H1 (cell line): ENCODE measurements at regions not wholly inside any gene's neighbourhood (a gene's known extent, or its start where the extent isn't known, plus 50 kb on each side); places are given as distances from the start of the nearest gene placed in this dataset.

Experiments used
- CTCF ChIA-PET: fragments of 300-600 bp; sonication (Branson Sonifier 250); formaldehyde crosslinking; loops from one replicate; lab custom pipeline; 2021; ENCODE audit not compliant: partially characterized antibody; lab: Charles Lee
- POLR2A ChIA-PET: fragments of 300-600 bp; sonication (Branson Sonifier 250); formaldehyde crosslinking; loops from one replicate; lab custom pipeline; 2021; ENCODE audit warnings: inconsistent platforms; ENCODE audit not compliant: partially characterized antibody; lab: Charles Lee
- DNase-seq, 2 experiments: peaks; one replicate each; pipeline versions ENCODE4 v3.0.0 to v3.0.0-alpha.2; 2010 to 2022; ENCODE audit warnings: low spot score in 2 of 2, low read depth in 1 of 2, mixed read lengths in 1 of 2
- FAIRE-seq: peaks from 2 replicates; lab custom pipeline; 2011; peaks lifted over from hg19 to GRCh38; lab: Jason Lieb, UNC
- H2AFZ ChIP-seq: 2 replicates; pipeline ENCODE4 v1.8.1; 2012; ENCODE audit warnings: low read length, inconsistent platforms
- H2AK5ac ChIP-seq: 2 replicates; pipeline ENCODE4 v1.6.1; 2013; ENCODE audit warnings: low read depth, low read length
- H2BK120ac ChIP-seq: replicated peaks from 2 replicates; pipeline ENCODE3; 2013; ENCODE audit warnings: low read depth, low read length, inconsistent platforms
- H2BK12ac ChIP-seq: 2 replicates; pipeline ENCODE4 v1.6.1; 2013; ENCODE audit warnings: low read depth, low read length
- H2BK15ac ChIP-seq: 2 replicates; pipeline ENCODE4 v1.6.1; 2013; ENCODE audit warnings: low read length
- H2BK20ac ChIP-seq: 2 replicates; pipeline ENCODE4 v1.6.1; 2013; ENCODE audit warnings: low read length
- H2BK5ac ChIP-seq: 2 replicates; pipeline ENCODE4 v1.6.1; 2013; ENCODE audit warnings: low read depth, low read length
- H3K14ac ChIP-seq: 2 replicates; pipeline ENCODE4 v1.6.1; 2013; ENCODE audit warnings: inconsistent platforms; ENCODE audit not compliant: insufficient read length
- H3K18ac ChIP-seq: 2 replicates; pipeline ENCODE4 v1.6.1; 2013; ENCODE audit warnings: low read length; ENCODE audit errors: extremely low read depth
- H3K23ac ChIP-seq: 2 replicates; pipeline ENCODE4 v1.6.1; 2013; ENCODE audit warnings: inconsistent platforms; ENCODE audit not compliant: insufficient read length
- H3K23me2 ChIP-seq: 2 replicates; pipeline ENCODE4 v1.6.1; 2013; ENCODE audit warnings: low read depth, low read length
- H3K27ac ChIP-seq: 2 replicates; pipeline ENCODE4 v1.6.1; 2011; ENCODE audit warnings: low read depth, low read length, inconsistent platforms
- H3K27me3 ChIP-seq, 4 experiments: replicated peaks in 1 of 4; 1 replicate in 1 of 4; 2 replicates in 3 of 4; pipeline versions ENCODE4 v1.6.1 to v1.8.1; 2011 to 2013; ENCODE audit warnings: low read length in 3 of 4, mild to moderate bottlenecking in 3 of 4, inconsistent platforms in 2 of 4, mixed read lengths in 2 of 4, moderate library complexity in 1 of 4; ENCODE audit not compliant: control insufficient read depth in 3 of 4, insufficient read depth in 3 of 4; ENCODE audit errors: extremely low read depth in 1 of 4
- H3K36me3 ChIP-seq, 4 experiments: 2 replicates each; pipeline versions ENCODE4 v1.6.1 to v1.8.1; 2011 to 2013; ENCODE audit warnings: mild to moderate bottlenecking in 4 of 4, low read length in 3 of 4, moderate library complexity in 2 of 4, control low read depth in 1 of 4, inconsistent platforms in 1 of 4; ENCODE audit not compliant: insufficient read depth in 4 of 4, control insufficient read depth in 2 of 4
- H3K4ac ChIP-seq: replicated peaks from 2 replicates; pipeline ENCODE3; 2013; ENCODE audit warnings: low read length, low read depth, mixed read lengths, inconsistent platforms; ENCODE audit not compliant: insufficient read length
- H3K4me1 ChIP-seq, 4 experiments: replicated peaks in 1 of 4; 1 replicate in 1 of 4; 2 replicates in 3 of 4; pipeline versions ENCODE4 v1.6.1 to v1.8.1; 2011 to 2013; ENCODE audit warnings: low read length in 3 of 4, inconsistent platforms in 2 of 4, mixed read lengths in 1 of 4; ENCODE audit not compliant: insufficient read depth in 4 of 4, control insufficient read depth in 3 of 4
- H3K4me2 ChIP-seq, 2 experiments: 2 replicates each; pipeline versions ENCODE4 v1.6.1 to v1.8.1; 2011 to 2013; ENCODE audit warnings: low read depth in 2 of 2, low read length in 2 of 2, control low read depth in 1 of 2, inconsistent platforms in 1 of 2, mild to moderate bottlenecking in 1 of 2; ENCODE audit not compliant: insufficient read depth in 1 of 2
- H3K4me3 ChIP-seq, 4 experiments: fragments of 200-600, 300-600 bp in 1 of 4; sonication (generic), shearing (Covaris generic), sonication (Bioruptor Twin) in 1 of 4; 2 replicates each; pipeline versions ENCODE4 v1.5.1 to v1.8.1; 2011 to 2016; ENCODE audit warnings: low read length in 4 of 4, low read depth in 3 of 4, control low read depth in 2 of 4, inconsistent platforms in 2 of 4, mild to moderate bottlenecking in 2 of 4, mixed read lengths in 1 of 4, moderate library complexity in 1 of 4; ENCODE audit not compliant: insufficient read depth in 2 of 4; ENCODE audit errors: extremely low read depth in 1 of 4
- H3K56ac ChIP-seq: replicated peaks from 2 replicates; pipeline ENCODE3; 2013; ENCODE audit warnings: low read depth, mild to moderate bottlenecking, mixed read lengths, low read length, inconsistent platforms; ENCODE audit not compliant: insufficient read length
- H3K79me1 ChIP-seq: 2 replicates; pipeline ENCODE4 v1.6.1; 2013; ENCODE audit warnings: low read depth, low read length, control low read depth
- H3K79me2 ChIP-seq, 2 experiments: 2 replicates each; pipeline versions ENCODE4 v1.6.1 to v1.8.1; 2012 to 2013; ENCODE audit warnings: low read length in 2 of 2, mild to moderate bottlenecking in 2 of 2, inconsistent platforms in 1 of 2; ENCODE audit not compliant: insufficient read depth in 2 of 2, control insufficient read depth in 1 of 2
- H3K9ac ChIP-seq, 4 experiments: replicated peaks in 1 of 4; 1 replicate in 1 of 4; 2 replicates in 3 of 4; pipeline versions ENCODE4 v1.6.1 to v1.8.1; 2011 to 2013; ENCODE audit warnings: low read depth in 3 of 4, low read length in 3 of 4, control low read depth in 2 of 4, mild to moderate bottlenecking in 2 of 4, moderate library complexity in 2 of 4, inconsistent platforms in 1 of 4; ENCODE audit errors: extremely low read depth in 1 of 4
- H3K9me3 ChIP-seq, 2 experiments: 2 replicates each; pipeline versions ENCODE4 v1.6.1 to v1.8.1; 2012 to 2013; ENCODE audit warnings: mild to moderate bottlenecking in 2 of 2, moderate library complexity in 2 of 2, control low read depth in 1 of 2, inconsistent platforms in 1 of 2, low read depth in 1 of 2, low read length in 1 of 2, mixed read lengths in 1 of 2; ENCODE audit not compliant: insufficient read depth in 2 of 2
- H4K20me1 ChIP-seq, 2 experiments: replicated peaks in 1 of 2; 2 replicates each; pipeline versions ENCODE3 to v1.8.1; 2011 to 2013; ENCODE audit warnings: inconsistent platforms in 2 of 2, low read length in 2 of 2, mild to moderate bottlenecking in 1 of 2; ENCODE audit not compliant: insufficient read depth in 2 of 2, control insufficient read depth in 1 of 2
- H4K5ac ChIP-seq: 2 replicates; pipeline ENCODE4 v1.6.1; 2013; ENCODE audit warnings: low read length, low read depth, mixed read lengths, inconsistent platforms; ENCODE audit not compliant: insufficient read length
- H4K8ac ChIP-seq: 2 replicates; pipeline ENCODE4 v1.8.0; 2013; ENCODE audit warnings: mild to moderate bottlenecking, moderate library complexity, low read length, inconsistent platforms; ENCODE audit not compliant: insufficient read depth; ENCODE audit errors: extremely low read depth
- H4K91ac ChIP-seq: replicated peaks from 2 replicates; pipeline ENCODE3; 2013; ENCODE audit warnings: low read length, mixed read lengths, inconsistent platforms; ENCODE audit not compliant: insufficient read length
- JUN ChIP-seq: IDR thresholded peaks from 2 replicates; pipeline ENCODE4 v1.6.1; 2011; ENCODE audit warnings: low read depth, mild to moderate bottlenecking, improper control_type of control experiment, low read length
- KDM1A ChIP-seq: fragments of 200-600, 300-600 bp; sonication (generic); IDR thresholded peaks from 2 replicates; pipeline ENCODE4 v1.7.1; 2016; ENCODE audit warnings: mild to moderate bottlenecking, low read length, borderline replicate concordance
- POLR2AphosphoS5 ChIP-seq: IDR thresholded peaks from 2 replicates; pipeline ENCODE4 v1.6.1; 2011; ENCODE audit warnings: low read depth, low read length
- RAD21 ChIP-seq, 2 experiments: IDR thresholded peaks in 1 of 2; conservative IDR thresholded peaks in 1 of 2; 2 replicates each; pipeline ENCODE4 v1.6.1; 2011; ENCODE audit warnings: low read depth in 2 of 2, low read length in 2 of 2, improper control_type of control experiment in 1 of 2, inconsistent platforms in 1 of 2, mild to moderate bottlenecking in 1 of 2, moderate library complexity in 1 of 2
- SIRT6 ChIP-seq: IDR thresholded peaks from one replicate; pipeline ENCODE4 v1.7.1; 2012; ENCODE audit warnings: low read length, inconsistent platforms
- SP1 ChIP-seq: IDR thresholded peaks from 2 replicates; pipeline ENCODE4 v1.6.1; 2011; ENCODE audit warnings: low read depth, low read length
- SUZ12 ChIP-seq: fragments of 200-600 bp; sonication (generic); IDR thresholded peaks from 2 replicates; pipeline ENCODE4 v1.6.1; 2012; ENCODE audit warnings: mild to moderate bottlenecking, inconsistent platforms, low read length, moderate library complexity, mixed read lengths
- WGBS, 2 experiments: shearing (Covaris generic) in 1 of 2; methylation state at CpG; one replicate each; pipeline versions ENCODE4 v1.1.6 to v1.1.7; 2013 to 2015; ENCODE audit warnings: low lambda C conversion rate in 2 of 2, mixed read lengths in 2 of 2, inconsistent platforms in 1 of 2, low coverage in 1 of 2, missing lambda C conversion rate in 1 of 2; ENCODE audit not compliant: insufficient replicate concordance in 2 of 2, insufficient coverage in 1 of 2, insufficient read length in 1 of 2; ENCODE audit errors: extremely low coverage in 1 of 2, missing lambda C conversion rate in 1 of 2; 5-methylcytosine and 5-hydroxymethylcytosine counted together

GRCh38 chr4:137614491-137614890, 82.2 kb upstream of the PCDH18 start:
- H2BK15ac ChIP-seq: no peak overlapping the region
- H3K36me3 ChIP-seq: no peaks in the 10 kb centered on the region
- no peak overlapping the region for H2BK120ac ChIP-seq
- no peak overlapping the region for H3K27ac ChIP-seq
- CTCF ChIA-PET: interaction anchor here (1.0 kb wide), 1 partner anchor 25 kb away, joined by 3 read pairs; no protein-coding TSS in a partner anchor
- H3K4me3 ChIP-seq: no peak overlapping the region
- H3K4me2 ChIP-seq: no peak overlapping the region
- no peaks in the 10 kb centered on the region for H3K79me2 ChIP-seq
- H2BK5ac ChIP-seq: no peak overlapping the region
- H3K23ac ChIP-seq: no peak overlapping the region
- H3K9me3 ChIP-seq: no peaks in the 10 kb centered on the region
- DNase-seq (no peak), FAIRE-seq (no peak)
- POLR2A ChIA-PET: no interaction called here
- H3K27me3 ChIP-seq: no peaks in the 10 kb centered on the region
- no peaks in the 10 kb centered on the region for H4K20me1 ChIP-seq
- no peaks in the 10 kb centered on the region for H3K79me1 ChIP-seq
- no peak overlapping the region for H2AFZ ChIP-seq
- no peak overlapping the region for H4K5ac ChIP-seq
- H3K9ac ChIP-seq: no peak overlapping the region
- no peak overlapping the region for H3K4ac ChIP-seq
- peaks cover 0 to 4% (median 1%) of the 10 kb centered on the region in 4 experiments; a peak in 2 of 7 replicates for H3K4me1 ChIP-seq
- no peak overlapping the region for H3K14ac ChIP-seq
- 96% methylated on average over 1 of the region's 1 CpG; no CpG with 5 or more reads in 1 of the 2 experiments for WGBS, 2 experiments
- no peak overlapping the region for H3K18ac ChIP-seq
- H2BK20ac ChIP-seq: no peak overlapping the region
- H2BK12ac ChIP-seq: no peak overlapping the region
- TF ChIP-seq SUZ12: no peak
- TF ChIP-seq POLR2AphosphoS5: no peak
- no peak for TF ChIP-seq KDM1A
- TF ChIP-seq JUN: no peak
- TF ChIP-seq SIRT6: no peak
- TF ChIP-seq SP1: no peak
- TF ChIP-seq RAD21 (IDR thresholded peaks at IDR 0.05 in 1 of 2, conservative IDR thresholded peaks at IDR 0.05 in 1 of 2; ENCODE audit: low read depth in 2 of 2, low read length in 2 of 2): no peak
- H2AK5ac ChIP-seq: no peak overlapping the region
- no peak overlapping the region for H4K8ac ChIP-seq
- no peak overlapping the region for H4K91ac ChIP-seq
- no peak overlapping the region for H3K56ac ChIP-seq
- no peaks in the 10 kb centered on the region for H3K23me2 ChIP-seq
